Activated CD8-positive, alpha-beta memory T cell treated with anti-CD3 and anti-CD28 coated beads for 4 hours (primary cell): ENCODE measurements at regions not wholly inside any gene's neighbourhood (a gene's known extent, or its start where the extent isn't known, plus 50 kb on each side); places are given as distances from the start of the nearest gene placed in this dataset.
"Not testable (repeated sequence)": the region's sequence is repeated elsewhere in the genome, so short reads cannot be mapped to it uniquely, and the experiment has no call there.

Source experiments
- DNase-seq, 2 donors: peaks; one replicate each; pipeline ENCODE4 v3.0.0-alpha.2; 2020; ENCODE audit warnings: low read depth in 2 of 2

DNA sequence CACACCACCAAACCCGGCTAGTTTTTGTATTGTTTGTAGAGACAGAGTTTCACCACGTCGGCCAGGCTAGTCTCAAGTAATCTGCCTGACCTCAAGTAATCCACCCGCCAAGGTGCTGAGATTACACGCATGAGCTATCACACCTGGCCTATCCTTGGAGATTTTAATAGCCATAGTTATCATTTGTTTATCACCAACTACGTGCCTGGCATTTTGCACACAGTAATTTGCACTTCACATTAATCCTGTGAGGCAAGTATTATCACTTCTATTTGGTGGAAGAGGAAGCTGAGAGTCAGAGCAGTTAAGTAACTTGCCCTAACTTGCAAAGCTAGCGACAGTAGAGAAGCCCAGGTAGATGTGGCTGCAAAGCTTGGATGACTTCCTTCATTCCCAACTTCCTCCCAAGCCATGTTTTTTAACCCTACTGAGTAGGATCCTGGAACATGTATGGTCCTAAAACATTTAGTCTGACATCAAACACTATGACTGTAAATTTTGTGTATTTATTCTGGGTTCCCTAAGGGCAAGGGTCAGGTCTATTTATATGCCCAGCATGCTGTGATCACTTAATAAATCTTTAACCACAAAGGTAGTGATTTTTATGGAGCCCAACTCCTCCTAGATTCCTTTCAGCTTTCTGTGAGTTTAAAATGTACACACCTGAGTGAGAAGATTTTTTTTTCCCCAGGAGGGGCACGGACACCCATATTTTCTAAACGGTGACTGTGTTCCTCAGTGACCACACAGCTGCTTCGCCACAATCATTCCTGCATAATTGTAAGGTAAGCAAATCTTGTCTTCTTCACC is 100.2 kb upstream of the RAI14 start:
- DNase-seq, result no peak

- DNase-seq, result no peak
These were observed 99.7 kb upstream of the RAI14 start for GRCh38 chr5:34556509-34556782.

- DNase-seq, result not testable (repeated sequence)
These were observed 94.5 kb upstream of the RAI14 start for GRCh38 chr5:34561581-34561980.

DNA sequence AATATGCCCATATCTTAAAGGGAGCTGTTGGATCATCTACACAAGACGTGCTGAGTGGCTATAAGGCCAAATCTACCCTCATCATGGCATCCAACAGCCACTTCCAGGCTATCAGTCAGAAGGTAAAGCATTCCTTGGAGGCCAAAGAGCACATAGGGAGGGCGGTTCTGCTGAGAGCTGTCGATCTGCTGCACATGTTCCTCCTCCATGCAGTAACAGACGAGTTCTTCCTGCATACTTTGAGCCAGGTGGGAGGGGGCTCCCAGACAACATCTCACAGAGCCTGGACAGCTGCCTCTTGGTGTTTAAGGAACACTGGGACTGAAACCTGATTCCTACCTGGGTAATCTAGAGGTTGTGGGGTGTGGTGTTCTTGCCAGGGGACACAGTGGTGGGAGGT is 93.3 kb upstream of the RAI14 start:
- DNase-seq, result no peak

- no peak for DNase-seq
These were observed 92.9 kb upstream of the RAI14 start for GRCh38 chr5:34563269-34563668.

DNA sequence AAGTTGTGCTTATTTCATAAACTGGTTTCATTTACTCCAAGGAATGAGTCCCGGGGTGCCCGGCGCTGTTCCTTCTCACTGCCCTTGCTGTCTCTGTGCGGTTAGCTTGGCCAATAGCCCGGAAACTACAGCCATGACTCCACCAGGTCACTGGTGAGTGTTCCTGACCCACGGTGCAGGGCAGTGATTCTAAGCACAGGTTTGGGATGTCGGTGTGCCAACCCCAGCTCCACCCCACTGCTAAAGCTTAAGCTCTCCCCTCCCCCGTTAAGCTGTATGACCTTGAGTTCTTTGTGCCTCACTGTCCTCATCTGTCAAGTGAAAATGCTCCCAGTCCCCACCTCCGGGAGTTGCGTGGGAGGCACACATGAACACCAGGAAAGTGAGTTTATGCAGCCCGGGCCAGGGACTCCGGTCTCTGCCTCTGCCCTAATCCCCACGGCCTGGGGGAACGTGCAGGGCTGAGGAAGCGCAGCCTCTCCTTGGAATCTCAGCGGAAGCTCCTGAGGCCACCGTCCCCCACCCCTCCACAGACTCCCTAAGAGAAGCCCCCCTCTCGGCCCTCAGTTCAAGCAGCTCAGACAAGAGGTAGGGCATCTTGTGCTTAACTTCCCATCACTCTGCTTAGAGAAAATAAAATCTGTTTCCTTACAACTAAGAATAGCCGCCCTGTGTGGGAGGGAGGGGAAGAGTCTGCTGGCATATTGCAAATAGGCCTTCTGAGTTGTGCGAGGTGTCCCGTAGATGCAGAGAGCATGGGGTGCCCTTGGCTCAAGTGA is 92.0 kb upstream of the RAI14 start:
- no peak for DNase-seq

DNA sequence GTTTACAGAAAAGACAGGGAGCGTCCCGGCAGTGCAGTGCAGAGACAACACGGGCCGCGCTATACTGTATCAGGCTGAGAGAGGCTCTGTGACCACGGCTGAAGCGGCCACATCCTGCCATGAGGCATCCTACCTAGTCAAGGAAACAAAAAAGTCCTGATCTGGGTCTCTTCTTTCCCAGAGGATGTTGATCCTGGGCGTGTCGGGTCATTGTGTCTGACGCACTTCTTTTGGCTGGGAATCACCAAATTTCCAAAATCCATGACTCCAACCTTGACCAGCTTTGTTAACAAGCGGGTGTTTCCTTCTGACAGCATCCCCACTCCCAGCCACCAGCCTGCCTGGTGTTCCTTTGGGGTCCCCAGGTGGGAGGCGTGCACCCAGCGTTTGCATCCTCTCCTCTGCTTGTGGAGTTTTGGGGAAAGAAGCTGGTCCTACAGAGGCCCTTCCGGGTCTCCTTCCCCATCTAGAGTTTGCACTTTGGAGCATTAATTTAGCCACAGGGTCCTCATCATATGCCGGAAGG is 91.4 kb upstream of the RAI14 start:
- no peak for DNase-seq

DNA sequence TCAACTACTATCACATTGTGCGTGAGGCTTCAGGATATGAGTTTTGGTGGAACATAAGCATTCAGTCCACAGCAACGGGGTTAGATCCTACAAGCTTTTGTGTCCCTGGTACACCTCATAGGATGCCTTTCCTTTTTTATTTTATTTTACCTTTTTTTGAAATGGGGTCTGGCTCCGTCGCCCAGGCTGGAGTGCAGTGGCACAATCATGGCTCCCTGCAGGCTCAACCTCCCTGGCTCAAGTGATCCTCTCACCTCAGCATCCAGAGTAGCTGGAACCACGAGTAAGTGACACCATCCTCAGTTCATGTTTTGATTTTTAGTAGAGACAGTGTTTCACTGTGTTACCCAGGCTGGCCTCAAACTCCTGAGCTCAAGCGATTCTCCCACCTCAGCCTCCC is 86.0 kb upstream of the RAI14 start:
- DNase-seq, result no peak

DNA sequence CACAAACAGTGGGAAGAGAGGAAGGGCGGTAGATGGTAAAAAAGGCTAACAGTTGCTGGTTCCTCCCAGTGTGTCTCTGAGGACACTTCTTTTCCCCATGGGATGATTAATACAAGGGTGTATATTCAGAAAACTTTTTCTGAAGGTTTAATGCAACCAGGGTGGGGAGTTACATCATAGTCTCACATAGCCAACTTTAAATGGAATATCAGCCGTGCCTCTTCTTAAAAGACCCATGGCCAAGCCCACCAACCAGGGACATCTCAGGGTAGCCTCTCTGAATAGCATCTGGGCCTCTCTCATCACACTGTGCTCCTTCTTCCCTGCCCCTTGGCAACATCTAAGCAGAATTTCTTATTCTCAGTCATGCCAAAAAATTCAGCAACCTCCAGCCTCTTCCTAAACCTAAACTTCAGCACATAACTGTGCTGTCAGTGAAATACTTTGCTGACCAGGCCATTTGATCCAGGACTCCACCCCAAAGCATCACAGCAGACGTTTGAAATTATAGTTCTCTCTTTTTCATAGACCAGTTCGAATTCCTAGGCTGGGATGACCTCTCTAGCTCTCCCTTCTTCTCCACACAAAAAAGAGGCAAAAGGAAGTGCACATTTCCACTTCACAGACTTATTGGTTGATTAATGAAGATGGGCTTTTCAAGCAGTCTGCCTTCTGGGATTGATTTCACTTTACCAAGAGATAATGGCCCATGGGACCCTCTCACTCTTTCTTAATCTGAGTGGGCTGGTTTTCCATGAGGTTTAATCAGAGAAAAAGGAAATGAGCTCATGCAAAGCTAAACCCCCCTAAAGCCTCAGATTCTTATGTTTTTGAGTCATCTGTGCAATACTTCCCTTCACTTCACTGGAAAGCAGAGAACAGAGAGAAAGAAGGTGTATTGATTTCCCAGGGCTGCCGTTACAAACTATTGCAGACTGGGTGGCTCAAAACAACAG is 85.1 kb upstream of the RAI14 start:
- DNase-seq, result no peak

DNA sequence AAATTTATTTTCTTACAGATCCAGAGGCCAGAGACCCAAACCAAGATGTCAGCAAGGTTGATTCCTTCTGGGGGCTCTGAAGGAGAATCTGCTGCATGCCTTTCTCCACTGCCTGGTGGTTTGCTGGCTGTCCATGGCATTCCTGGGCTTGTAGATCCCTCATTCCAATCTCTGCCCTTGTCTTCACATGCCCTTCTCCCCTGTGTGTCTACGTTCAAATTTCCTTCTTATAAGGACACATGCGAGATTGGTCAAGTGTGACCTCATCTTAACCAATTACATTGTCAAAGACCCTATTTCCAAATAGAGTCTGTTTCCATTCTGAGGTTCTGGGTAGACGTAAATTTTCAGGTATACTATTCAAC is 84.5 kb upstream of the RAI14 start:
- DNase-seq, result no peak

GRCh38 chr5:34574936-34575467 is 81.1 kb upstream of the RAI14 start:
- DNase-seq, result no peak

- no peak for DNase-seq
These were observed 79.0 kb upstream of the RAI14 start for GRCh38 chr5:34576891-34577666.

GRCh38 chr5:34578962-34579361 is 77.2 kb upstream of the RAI14 start:
- DNase-seq, result no peak

DNA sequence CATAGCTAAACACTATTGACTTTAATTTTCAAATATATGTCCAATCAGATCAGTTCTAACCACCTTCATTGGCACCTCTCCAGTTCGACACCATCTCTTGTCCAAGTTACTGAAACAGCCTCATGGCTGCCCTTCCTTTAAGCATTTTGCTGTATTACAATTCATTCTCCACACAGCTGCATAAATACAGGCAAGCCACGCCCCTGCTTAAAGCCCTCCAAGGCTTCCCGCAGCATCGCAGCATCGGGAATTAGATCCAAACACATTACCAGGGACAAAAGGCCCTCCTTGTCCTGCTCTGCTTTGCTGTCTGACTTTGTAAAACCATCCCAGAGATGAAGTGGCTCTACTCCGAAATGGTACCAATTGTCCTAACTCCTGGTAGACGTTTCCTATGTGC is 75.1 kb upstream of the RAI14 start:
- DNase-seq, result no peak

- no peak for DNase-seq
These were observed 73.8 kb upstream of the RAI14 start for GRCh38 chr5:34582371-34582770.

DNA sequence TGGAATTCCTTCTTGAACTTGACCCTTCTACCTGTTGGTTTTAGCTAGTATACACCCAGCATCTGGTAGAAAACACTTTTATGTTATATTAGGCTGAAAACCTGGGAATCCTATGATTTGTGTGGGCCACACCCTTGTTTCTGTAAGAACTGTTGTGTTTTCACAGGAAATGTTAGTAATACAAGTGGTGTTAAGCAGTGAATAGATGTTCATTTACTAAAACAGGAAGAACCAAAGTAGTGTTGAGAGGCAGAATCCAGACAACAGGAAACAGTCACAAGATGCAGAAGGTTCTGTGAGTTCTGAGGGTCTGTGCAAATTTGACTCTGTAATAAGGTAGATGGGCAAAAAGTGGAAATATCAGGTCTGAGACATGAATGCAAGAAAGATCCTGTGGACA is 73.0 kb upstream of the RAI14 start:
- no peak for DNase-seq

DNA sequence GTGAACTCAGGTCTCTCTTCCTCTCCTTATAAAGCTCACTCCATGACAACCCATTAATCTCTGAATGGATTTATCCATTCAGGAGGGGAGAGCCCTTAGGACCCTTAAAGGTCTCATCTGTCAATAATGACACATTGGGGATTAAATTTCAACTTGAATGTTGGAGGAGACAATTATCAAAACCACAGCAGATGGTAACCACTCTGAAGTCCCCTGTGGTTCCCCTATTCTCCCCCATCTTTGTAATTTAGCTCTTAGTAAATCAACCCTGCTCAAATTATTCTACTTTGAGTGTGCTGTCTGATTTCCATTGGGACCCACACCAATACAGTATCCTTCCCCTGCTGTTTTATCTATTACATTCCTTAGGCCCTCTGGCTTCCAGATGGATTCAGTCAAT is 72.0 kb upstream of the RAI14 start:
- DNase-seq, result no peak

- DNase-seq, result no peak
These were observed 70.5 kb upstream of the RAI14 start for GRCh38 chr5:34585601-34586104.

DNA sequence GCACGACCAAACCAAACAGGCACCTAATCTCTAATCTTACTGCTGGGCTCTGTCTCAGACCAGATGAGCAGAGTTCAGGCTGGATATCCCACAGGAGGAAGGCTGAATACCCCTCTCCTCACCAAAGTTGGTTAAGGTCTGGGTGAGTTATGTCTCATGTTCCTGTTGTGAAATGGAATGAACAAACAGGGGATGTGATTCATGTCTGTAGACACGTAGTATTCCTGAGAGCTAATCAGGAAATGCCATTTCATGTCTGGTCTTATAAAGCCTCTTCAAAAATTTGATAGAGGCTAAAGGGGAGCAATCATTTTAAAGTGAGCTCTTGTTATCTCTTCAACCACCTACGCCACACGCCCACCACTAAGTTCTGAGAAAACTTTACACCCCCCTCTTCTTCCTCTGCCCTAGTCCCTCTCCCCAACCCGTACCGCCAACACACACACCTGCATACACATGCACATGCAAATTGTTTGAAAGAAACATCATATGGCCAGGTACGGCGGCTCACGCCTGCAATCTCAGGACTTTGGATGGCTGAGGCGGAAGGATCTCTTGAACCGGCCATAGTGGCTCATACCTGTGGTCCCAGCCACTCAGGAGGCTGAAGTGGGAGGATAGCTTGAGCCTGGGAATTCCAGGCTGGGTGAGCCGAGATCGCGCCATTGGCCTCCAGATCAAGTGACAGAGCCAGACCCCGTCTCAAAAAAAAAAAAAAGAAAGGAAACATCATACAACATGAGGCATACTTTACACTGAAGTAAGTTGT is 69.8 kb upstream of the RAI14 start:
- no peak for DNase-seq
